ENCODE measurements at regions not wholly inside any gene's neighbourhood (a gene's known extent, or its start where the extent isn't known, plus 50 kb on each side); places are given as distances from the start of the nearest gene placed in this dataset.

GRCh38 chr2:160918906-160919503 is 241.2 kb upstream of the TANK start:
- Histone ChIP-seq H3K9me3 (ENCODE audit: control insufficient read depth in 4 of 4, insufficient read depth in 3 of 4, low read length in 3 of 4) (no peaks in the 10 kb centered on the region), H3K4me1 (ENCODE audit: control insufficient read depth in 5 of 5, insufficient read depth in 5 of 5, low read length in 5 of 5) (peaks cover 0 to 43% (median 12%) of the 10 kb centered on the region in 5 donors), H3K27ac (ENCODE audit: low read depth in 1 of 2, low read length in 1 of 2) (no peak overlapping the region), H3K4me3 (no peak overlapping the region), H3K36me3 (ENCODE audit: control insufficient read depth in 4 of 4, insufficient read depth in 4 of 4, low read length in 4 of 4) (no peaks in the 10 kb centered on the region), H3K9ac (ENCODE audit: insufficient read depth in 1 of 2, low read length in 2 of 2) (no peak overlapping the region), H3K27me3 (ENCODE audit: control insufficient read depth in 3 of 3, insufficient read depth in 3 of 3, low read length in 2 of 3) (no peaks in the 10 kb centered on the region)
- TF ChIP-seq CTCF (IDR thresholded peaks at IDR 0.05; ENCODE audit: control extremely low read depth, extremely low read depth): peak; percentile 48
- ATAC-seq (ENCODE audit: insufficient read depth, low FRiP score) (peak; percentile 84), DNase-seq (peak in 2 of 3 donors; percentile 41 to 56)
- WGBS, 2 donors: 33 to 38% methylated on average over 4 of the region's 4 CpGs

GRCh38 chr2:160920061-160920460 is 240.2 kb upstream of the TANK start:
- H3K4me1 ChIP-seq (ENCODE audit: control insufficient read depth in 5 of 5, insufficient read depth in 5 of 5, low read length in 5 of 5): peaks cover 0 to 43% (median 12%) of the 10 kb centered on the region in 5 donors
- no peaks in the 10 kb centered on the region for H3K36me3 ChIP-seq (ENCODE audit: control insufficient read depth in 4 of 4, insufficient read depth in 4 of 4, low read length in 4 of 4)
- ATAC-seq (ENCODE audit: insufficient read depth, low FRiP score): no peak
- WGBS, 2 donors: 79 to 80% methylated on average over 1 of the region's 1 CpG
- no peaks in the 10 kb centered on the region for H3K27me3 ChIP-seq (ENCODE audit: control insufficient read depth in 3 of 3, insufficient read depth in 3 of 3, low read length in 2 of 3)
- DNase-seq: no peak
- no peak overlapping the region for H3K4me3 ChIP-seq
- H3K9ac ChIP-seq (ENCODE audit: insufficient read depth in 1 of 2, low read length in 2 of 2): peak overlapping the region in 1 of 2 donors; percentile 23
- peak overlapping the region in 1 of 2 donors; percentile 1 for H3K27ac ChIP-seq (ENCODE audit: low read depth in 1 of 2, low read length in 1 of 2)
- no peaks in the 10 kb centered on the region for H3K9me3 ChIP-seq (ENCODE audit: control insufficient read depth in 4 of 4, insufficient read depth in 3 of 4, low read length in 3 of 4)
- no peak for TF ChIP-seq CTCF (IDR thresholded peaks at IDR 0.05; ENCODE audit: control extremely low read depth, extremely low read depth)

- Histone ChIP-seq H3K27me3 (ENCODE audit: control insufficient read depth in 3 of 3, insufficient read depth in 3 of 3, low read length in 2 of 3) (no peaks in the 10 kb centered on the region), H3K27ac (ENCODE audit: low read depth in 1 of 2, low read length in 1 of 2) (peak overlapping the region; percentile 4 to 45), H3K36me3 (ENCODE audit: control insufficient read depth in 4 of 4, insufficient read depth in 4 of 4, low read length in 4 of 4) (no peaks in the 10 kb centered on the region), H3K4me3 (no peak overlapping the region), H3K9me3 (ENCODE audit: control insufficient read depth in 4 of 4, insufficient read depth in 3 of 4, low read length in 3 of 4) (no peaks in the 10 kb centered on the region), H3K4me1 (ENCODE audit: control insufficient read depth in 5 of 5, insufficient read depth in 5 of 5, low read length in 5 of 5) (peaks cover 0 to 43% (median 12%) of the 10 kb centered on the region in 5 donors), H3K9ac (ENCODE audit: insufficient read depth in 1 of 2, low read length in 2 of 2) (peak overlapping the region in 1 of 2 donors; percentile 87)
- ATAC-seq (ENCODE audit: insufficient read depth, low FRiP score): no peak
- WGBS, 2 donors: 64 to 73% methylated on average over 8 of the region's 8 CpGs
- TF ChIP-seq CTCF (IDR thresholded peaks at IDR 0.05; ENCODE audit: control extremely low read depth, extremely low read depth): no peak
- peak; percentile 85 to 96 (median 95) for DNase-seq
Measured at GRCh38 chr2:160920791-160921303, 239.4 kb upstream of the TANK start.
